BE2C (cell line): ENCODE measurements at regions not wholly inside any gene's neighbourhood (a gene's known extent, or its start where the extent isn't known, plus 50 kb on each side); places are given as distances from the start of the nearest gene placed in this dataset.
"Not testable (repeated sequence)": the region's sequence is repeated elsewhere in the genome, so short reads cannot be mapped to it uniquely, and the experiment has no call there.

Experiments
- DNase-seq: peaks from one replicate; pipeline ENCODE4 v3.0.0-alpha.2; 2020
- H3K27me3 ChIP-seq: fragments of 250-450 bp; sonication (Bioruptor Pico); 2 replicates; pipeline ENCODE4 v1.5.1; 2020; ENCODE audit warnings: mild to moderate bottlenecking
- H3K36me3 ChIP-seq: fragments of 250-450 bp; sonication (Bioruptor Pico); 2 replicates; pipeline ENCODE4 v1.5.1; 2020; ENCODE audit warnings: mild to moderate bottlenecking
- H3K4me1 ChIP-seq: fragments of 250-450 bp; sonication (Bioruptor Pico); 2 replicates; pipeline ENCODE4 v1.5.1; 2020
- H3K4me3 ChIP-seq: 2 replicates; pipeline ENCODE4 v1.5.1; 2011; ENCODE audit warnings: low read depth, low read length
- H3K9me3 ChIP-seq: fragments of 250-450 bp; sonication (Bioruptor Pico); 2 replicates; pipeline ENCODE4 v1.5.1; 2020
- TF ChIP-seq, protein P1 (sequence below): IDR thresholded peaks from 2 replicates; pipeline ENCODE4 v1.5.1; 2012; ENCODE audit warnings: mild to moderate bottlenecking, low read depth, low read length

GRCh38 chr5:153939101-153939500 is 99.6 kb downstream of the FAM114A2 start:
- DNase-seq: no peak
- H3K4me1 ChIP-seq: no peaks in the 10 kb centered on the region
- TF ChIP-seq, protein P1, sequence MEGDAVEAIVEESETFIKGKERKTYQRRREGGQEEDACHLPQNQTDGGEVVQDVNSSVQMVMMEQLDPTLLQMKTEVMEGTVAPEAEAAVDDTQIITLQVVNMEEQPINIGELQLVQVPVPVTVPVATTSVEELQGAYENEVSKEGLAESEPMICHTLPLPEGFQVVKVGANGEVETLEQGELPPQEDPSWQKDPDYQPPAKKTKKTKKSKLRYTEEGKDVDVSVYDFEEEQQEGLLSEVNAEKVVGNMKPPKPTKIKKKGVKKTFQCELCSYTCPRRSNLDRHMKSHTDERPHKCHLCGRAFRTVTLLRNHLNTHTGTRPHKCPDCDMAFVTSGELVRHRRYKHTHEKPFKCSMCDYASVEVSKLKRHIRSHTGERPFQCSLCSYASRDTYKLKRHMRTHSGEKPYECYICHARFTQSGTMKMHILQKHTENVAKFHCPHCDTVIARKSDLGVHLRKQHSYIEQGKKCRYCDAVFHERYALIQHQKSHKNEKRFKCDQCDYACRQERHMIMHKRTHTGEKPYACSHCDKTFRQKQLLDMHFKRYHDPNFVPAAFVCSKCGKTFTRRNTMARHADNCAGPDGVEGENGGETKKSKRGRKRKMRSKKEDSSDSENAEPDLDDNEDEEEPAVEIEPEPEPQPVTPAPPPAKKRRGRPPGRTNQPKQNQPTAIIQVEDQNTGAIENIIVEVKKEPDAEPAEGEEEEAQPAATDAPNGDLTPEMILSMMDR: no peak
- no peaks in the 10 kb centered on the region; the same call in 1 of the 2 replicates for H3K9me3 ChIP-seq
- no peaks in the 10 kb centered on the region for H3K36me3 ChIP-seq
- no peaks in the 10 kb centered on the region for H3K27me3 ChIP-seq
- no peak overlapping the region for H3K4me3 ChIP-seq

- no peak for DNase-seq
- TF ChIP-seq, protein P1: no peak
- Histone ChIP-seq H3K27me3 (no peaks in the 10 kb centered on the region), H3K36me3 (no peaks in the 10 kb centered on the region), H3K4me3 (no peak overlapping the region), H3K9me3 (no peaks in the 10 kb centered on the region; the same call in 1 of the 2 replicates), H3K4me1 (no peaks in the 10 kb centered on the region)
Measured at GRCh38 chr5:153938191-153938842, 100.4 kb downstream of the FAM114A2 start.

DNA sequence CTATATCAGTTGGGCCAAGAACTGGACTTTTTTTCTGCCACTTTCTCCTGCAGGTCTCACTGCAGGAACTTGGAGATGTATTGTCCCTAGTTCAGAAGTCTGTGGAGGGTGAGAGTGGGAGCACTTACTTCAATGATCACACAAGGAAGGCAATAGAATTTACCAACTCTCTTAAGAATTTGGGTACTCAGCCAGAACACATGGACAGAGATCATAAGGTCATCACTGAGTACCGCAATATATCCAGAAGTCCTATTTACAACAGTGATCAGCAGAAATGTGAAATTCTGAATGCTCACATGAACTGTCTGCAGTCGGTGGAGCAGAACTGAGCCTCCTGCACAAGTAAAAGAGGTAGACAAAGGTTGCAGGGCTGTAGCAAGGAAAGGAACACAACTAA is 101.0 kb downstream of the FAM114A2 start:
- no peak for DNase-seq
- Histone ChIP-seq H3K27me3 (no peaks in the 10 kb centered on the region), H3K36me3 (no peaks in the 10 kb centered on the region), H3K4me3 (no peak overlapping the region), H3K4me1 (no peaks in the 10 kb centered on the region), H3K9me3 (no peaks in the 10 kb centered on the region; the same call in 1 of the 2 replicates)
- TF ChIP-seq, protein P1: no peak

GRCh38 chr5:153935151-153935550 is 103.6 kb downstream of the FAM114A2 start:
- not testable (repeated sequence) for DNase-seq, H3K36me3 ChIP-seq, H3K9me3 ChIP-seq, H3K27me3 ChIP-seq, H3K4me3 ChIP-seq, H3K4me1 ChIP-seq

GRCh38 chr5:153926201-153926600 is 112.5 kb downstream of the FAM114A2 start:
- Histone ChIP-seq H3K9me3 (no peaks in the 10 kb centered on the region), H3K4me1 (no peaks in the 10 kb centered on the region), H3K27me3 (no peaks in the 10 kb centered on the region), H3K36me3 (no peaks in the 10 kb centered on the region), H3K4me3 (no peak overlapping the region)
- no peak for DNase-seq
- TF ChIP-seq, protein P1: no peak

- DNase-seq: no peak
- Histone ChIP-seq H3K4me1 (no peaks in the 10 kb centered on the region), H3K9me3 (no peaks in the 10 kb centered on the region), H3K27me3 (no peaks in the 10 kb centered on the region), H3K4me3 (no peak overlapping the region), H3K36me3 (no peaks in the 10 kb centered on the region)
- TF ChIP-seq, protein P1: no peak
Measured at GRCh38 chr5:153919161-153919560, 119.5 kb downstream of the FAM114A2 start.
